ENCODE measurements at regions not wholly inside any gene's neighbourhood (a gene's known extent, or its start where the extent isn't known, plus 50 kb on each side); places are given as distances from the start of the nearest gene placed in this dataset.

GRCh38 chr3:87413814-87414213 lies 137.4 kb upstream of the POU1F1 start:
- no peak for DNase-seq (ENCODE audit: low spot score)

DNA sequence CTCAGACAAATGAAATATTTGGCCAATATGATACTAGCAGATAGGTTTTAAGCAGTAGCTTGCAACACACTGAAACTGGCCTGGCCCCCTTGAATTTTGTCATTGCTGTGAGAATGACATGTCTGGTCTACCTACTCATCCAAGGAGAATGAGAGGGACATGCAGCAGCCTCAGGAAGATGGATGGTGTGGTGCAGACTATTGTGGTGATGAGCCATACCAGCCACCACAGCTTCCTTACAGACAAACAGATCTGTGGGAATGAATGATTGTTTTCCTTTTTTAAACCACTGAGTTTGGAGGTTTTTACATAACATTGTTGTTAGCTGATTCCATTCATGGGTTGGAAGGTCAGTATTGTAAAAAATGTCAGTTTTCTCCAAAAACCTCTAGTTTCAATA lies 133.7 kb upstream of the POU1F1 start:
- DNase-seq (ENCODE audit: low spot score), result no peak

DNA sequence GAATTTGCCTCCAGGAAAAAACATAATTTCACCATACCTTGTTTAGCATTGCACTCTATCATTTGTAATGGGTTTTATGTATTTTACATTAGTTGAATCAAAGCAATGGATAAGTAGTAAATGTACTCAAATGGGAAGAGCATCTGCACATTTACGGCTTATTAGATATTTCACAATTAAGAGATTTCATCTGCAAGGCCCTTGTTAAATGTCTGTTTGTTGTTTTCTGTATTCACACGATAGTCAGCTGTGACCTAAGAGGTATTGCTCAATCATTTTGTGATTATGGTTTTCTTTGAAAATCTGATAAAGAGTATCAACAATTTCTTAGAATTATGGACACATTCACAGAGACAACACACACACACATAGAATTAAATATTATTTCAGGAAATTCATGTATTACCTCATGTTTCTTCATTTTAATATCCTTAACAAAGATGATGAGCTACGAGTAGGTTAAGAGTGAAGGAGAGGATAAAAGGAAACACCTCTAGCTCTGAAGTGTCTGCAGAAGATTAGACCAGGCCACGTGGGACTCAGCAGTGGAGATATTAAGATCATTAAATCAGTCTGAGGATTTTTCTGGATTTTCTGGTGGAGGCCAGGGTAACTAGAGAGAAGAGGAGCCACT lies 121.9 kb upstream of the POU1F1 start:
- no peak for DNase-seq (ENCODE audit: low spot score)

DNA sequence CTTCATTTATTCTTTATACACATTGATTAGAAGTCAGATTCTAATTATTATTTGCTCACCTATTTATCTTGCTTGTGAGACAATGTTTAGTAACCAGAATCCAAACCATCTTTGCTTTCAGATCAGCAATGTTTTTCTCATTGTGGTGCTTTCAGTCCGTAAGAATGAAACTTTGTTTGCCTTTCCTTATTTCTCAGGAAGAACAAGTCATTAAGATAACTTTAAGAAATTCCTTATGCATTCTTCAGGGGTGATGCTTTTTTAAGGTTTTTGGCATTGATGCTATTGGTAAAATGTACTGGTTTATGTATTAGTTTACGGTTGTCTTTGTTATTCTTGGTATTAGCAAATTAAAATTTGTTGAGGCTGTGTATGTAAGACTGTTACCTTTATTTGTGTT lies 120.8 kb upstream of the POU1F1 start:
- no peak for DNase-seq (ENCODE audit: low spot score)

DNA sequence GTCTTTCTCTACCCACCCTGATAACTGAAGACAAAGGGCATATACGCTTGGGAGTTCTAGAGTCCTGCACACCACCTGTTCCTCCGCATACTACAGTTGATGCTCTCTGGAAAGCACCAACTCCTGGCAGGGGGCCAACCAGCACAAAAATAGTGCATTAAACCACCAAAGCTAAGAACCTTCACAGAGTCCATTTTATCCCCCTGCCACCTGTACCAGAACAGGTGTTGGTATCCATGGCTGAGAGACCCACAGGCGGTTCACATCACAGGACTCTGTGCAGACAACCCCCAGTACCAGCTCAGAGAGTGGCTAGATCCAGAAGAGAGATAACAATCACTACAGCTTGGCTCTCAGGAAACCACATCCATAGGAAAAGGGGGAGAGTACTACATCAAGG lies 114.4 kb upstream of the POU1F1 start:
- no peak for DNase-seq (ENCODE audit: low spot score)

- no peak for DNase-seq (ENCODE audit: low spot score)
These were observed 114.0 kb upstream of the POU1F1 start for GRCh38 chr3:87390353-87390752.

DNA sequence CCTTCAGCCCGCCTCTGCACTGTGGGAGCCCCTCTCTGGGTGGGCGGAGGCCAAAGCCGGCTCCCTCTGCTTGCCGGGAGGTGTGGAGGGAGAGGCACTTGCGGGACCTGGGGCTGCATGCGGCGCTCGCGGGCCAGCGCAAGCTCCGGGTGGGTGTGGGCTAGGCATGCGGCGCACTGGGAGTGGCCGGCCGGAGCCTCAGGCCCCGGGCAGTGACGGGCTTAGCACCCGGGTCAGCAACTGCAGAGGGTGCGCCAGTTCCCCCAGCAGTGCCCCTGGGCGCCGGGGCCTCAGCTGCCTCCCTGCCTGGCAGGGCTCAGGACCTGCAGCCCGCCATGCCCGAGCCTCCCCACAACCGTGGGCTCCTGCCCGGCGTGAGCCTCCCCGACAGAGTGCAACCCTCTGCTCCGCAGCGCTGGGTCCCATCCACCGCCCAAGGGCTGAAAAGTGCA lies 98.9 kb upstream of the POU1F1 start:
- no peak for DNase-seq (ENCODE audit: low spot score)

DNA sequence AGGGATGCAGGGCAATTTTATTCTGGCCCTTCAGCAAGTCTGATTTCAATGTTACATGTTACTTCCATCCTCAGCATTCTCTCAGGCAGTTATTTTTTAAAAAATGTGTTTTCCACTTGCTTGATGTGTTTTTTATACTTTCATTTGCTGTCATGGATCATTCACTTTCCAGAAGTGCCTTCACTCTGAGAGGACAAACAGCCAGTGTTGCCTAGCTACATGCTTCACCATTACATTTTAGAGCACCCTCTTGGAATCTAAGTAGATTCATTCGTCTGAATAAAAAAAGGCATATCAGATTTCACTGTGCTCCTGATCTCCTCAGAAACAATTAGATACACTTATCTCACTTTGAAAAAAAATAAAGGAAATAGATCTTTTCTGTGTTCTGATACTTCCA lies 93.6 kb upstream of the POU1F1 start:
- no peak for DNase-seq (ENCODE audit: low spot score)

DNA sequence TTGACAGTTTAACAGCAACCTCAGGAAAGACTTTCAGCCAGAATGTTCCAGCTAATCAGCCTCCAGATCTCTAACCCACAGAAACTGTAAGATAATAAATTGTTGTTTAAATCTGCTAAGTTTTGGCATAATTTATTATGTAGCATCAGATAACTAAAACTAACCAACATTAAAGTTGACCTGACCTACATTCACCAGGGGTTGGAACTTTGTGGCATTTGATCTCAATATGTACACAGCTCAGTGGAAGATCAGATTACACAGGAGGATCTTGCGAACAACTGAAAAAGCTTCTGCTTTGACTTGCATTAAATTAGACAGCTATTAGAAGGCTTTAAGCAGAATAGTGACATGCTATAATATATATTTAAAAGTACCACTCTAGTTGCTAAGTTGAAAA lies 91.4 kb upstream of the POU1F1 start:
- no peak for DNase-seq (ENCODE audit: low spot score)

DNA sequence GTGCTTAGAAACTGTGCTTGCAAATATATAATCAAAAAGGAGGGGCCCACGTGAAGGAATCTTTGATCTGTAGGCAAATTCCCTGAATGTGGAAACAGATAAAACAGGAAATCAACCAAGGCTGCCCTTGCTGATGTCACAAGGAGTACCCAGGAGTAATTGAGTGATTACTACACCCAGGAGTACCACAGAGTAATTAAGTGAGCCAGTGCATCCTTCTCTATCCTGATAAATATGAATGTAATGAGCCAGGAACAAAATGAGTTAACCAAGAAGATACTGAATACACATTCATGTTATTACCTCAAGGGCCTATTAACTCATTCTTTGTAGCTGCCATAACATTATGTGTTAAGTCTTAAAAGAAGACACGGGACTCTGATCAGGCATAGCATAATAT lies 87.3 kb upstream of the POU1F1 start:
- no peak for DNase-seq (ENCODE audit: low spot score)

DNA sequence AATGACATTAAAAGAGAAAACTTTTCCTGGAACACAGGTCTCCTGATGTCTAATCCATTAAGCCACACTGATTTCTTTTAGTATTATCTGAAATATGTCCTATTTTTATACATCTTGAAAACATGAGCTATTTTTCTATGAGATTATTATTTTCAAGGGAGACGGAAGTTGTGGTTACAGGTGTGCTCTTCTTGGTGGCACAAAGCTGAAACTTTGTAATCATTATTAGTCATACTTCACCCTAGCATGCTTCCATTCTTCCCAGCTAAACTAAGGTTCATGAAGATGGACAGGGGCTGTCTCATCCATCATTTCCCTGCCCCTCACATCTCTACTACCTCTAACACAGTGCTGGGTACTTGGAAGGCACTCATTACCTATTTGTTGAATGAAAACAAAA lies 85.6 kb upstream of the POU1F1 start:
- DNase-seq (ENCODE audit: low spot score), result no peak

DNA sequence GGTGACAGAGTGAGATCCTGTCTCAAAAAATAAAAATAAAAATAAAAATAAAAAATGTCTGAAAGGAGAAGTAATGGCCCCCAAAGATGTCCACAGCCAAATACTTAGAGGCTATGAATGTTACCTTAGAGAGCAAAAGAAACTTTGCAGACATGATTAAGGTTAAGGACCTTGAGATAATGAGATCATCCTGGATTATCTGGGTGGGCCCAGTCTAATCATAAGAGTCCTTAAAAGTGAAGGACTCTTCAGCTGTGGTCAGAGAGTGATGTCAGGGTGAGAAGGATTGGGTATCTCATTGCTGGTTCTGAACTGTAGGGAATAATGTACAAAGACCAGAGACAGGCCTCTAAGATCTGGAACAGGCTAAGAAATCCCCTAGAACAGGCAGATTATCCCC lies 84.9 kb upstream of the POU1F1 start:
- DNase-seq (ENCODE audit: low spot score), result no peak

GRCh38 chr3:87359826-87360225 lies 83.4 kb upstream of the POU1F1 start:
- DNase-seq (ENCODE audit: low spot score), result no peak

GRCh38 chr3:87359025-87359424 lies 82.6 kb upstream of the POU1F1 start:
- no peak for DNase-seq (ENCODE audit: low spot score)

DNA sequence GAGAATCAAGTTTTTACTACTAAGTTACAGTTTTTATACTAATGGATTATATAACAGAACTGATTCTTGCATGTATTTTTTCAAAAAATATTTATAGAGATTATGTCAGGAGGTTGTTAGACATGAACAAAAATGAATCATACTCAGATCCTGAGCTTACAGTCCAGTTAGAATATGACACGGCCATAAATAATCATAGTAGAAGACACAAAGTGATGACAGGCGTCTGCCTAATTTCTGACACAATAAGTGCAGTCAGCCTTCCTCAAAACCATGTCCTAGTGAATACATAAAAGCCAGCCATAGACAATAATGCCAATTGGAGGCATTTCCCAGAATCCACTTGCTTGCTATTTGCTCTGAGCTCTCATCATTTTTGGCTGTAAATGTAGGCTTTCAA lies 81.7 kb upstream of the POU1F1 start:
- no peak for DNase-seq (ENCODE audit: low spot score)

- no peak for DNase-seq (ENCODE audit: low spot score)
These were observed 78.0 kb upstream of the POU1F1 start for GRCh38 chr3:87354398-87354797.

GRCh38 chr3:87351937-87352336 lies 75.6 kb upstream of the POU1F1 start:
- DNase-seq (ENCODE audit: low spot score), result no peak

- peak; percentile 60 for DNase-seq (ENCODE audit: low spot score)
These were observed 74.2 kb upstream of the POU1F1 start for GRCh38 chr3:87350367-87351199.

GRCh38 chr3:87349833-87350232 lies 73.4 kb upstream of the POU1F1 start:
- no peak for DNase-seq (ENCODE audit: low spot score)

DNA sequence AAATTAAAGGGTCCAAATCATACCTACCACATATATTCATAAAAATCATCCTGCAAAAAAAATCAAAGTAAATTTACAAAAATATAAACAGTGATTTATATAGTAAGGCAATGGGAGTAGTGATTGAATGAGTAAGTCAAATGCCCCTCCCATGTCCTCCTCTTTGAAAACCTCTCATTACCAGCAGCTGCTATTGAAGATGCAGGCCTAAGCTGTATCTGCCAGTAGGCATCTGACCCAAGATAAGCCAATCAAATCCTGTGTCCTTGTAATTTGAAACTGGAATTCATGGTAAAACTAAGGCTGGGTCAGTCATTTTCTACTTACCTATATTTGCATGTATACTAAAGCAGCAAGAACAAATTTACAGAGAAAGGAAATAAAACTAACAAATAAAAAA lies 60.4 kb upstream of the POU1F1 start:
- DNase-seq (ENCODE audit: low spot score), result no peak

DNA sequence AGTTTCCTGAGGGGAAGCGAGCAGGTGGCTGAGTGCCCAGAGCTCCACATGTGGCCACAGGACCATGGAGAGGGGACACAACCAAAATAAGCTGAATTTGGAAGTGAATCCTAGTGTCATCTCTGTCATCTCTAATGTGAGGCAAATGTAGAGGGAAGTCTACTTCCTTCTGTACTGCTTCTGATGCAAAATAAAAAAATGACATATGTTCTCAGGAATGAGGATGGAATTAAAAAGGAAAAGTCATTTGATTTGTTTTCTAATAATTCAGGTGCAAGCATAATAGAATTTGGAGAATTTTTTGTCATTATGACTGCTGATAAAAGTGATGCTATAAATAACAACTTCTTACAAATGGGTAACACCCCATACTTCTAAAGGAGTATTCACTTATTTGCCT lies 59.5 kb upstream of the POU1F1 start:
- DNase-seq (ENCODE audit: low spot score), result no peak

- peak; percentile 27 for DNase-seq (ENCODE audit: low spot score)
These were observed 57.1 kb upstream of the POU1F1 start for GRCh38 chr3:87333393-87333892.

DNA sequence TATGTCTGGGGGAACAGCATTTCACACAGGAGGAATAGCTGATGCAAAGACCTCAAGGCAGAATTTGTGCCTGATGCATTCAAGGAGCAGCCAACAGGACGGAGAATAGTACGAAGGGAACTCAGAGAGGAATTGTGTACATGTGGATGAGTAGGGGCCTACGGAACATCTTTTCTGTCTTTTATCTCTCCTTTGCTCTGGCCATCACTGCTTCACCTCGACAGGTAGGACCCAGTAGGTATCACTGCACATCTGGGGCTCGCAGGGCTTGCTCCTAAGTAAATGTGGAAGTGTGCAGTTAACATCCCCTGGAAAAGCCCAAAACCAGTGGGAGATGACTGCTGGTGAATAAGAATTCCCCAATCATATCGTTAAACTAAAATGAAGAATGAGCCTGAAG lies 56.4 kb upstream of the POU1F1 start:
- no peak for DNase-seq (ENCODE audit: low spot score)

DNA sequence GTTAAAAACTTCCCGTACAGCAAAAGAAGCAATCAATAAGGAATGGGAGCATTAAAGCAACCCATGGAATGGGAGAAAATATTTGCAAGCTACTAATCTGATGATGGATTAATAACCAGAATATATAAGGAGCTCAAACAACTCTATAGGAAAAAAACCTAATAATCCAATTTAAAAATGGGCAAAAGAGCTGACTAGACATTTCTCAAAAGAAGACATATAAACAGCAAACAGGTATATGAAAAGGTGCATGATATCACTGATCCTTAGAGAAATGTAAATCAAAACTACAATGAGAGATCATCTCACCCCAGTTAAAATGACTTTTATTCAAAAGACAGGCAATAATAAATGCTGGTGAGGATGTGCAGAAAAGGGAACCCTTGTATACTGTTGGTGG lies 52.7 kb upstream of the POU1F1 start:
- DNase-seq (ENCODE audit: low spot score), result no peak
